ENCODE measurements at regions not wholly inside any gene's neighbourhood (a gene's known extent, or its start where the extent isn't known, plus 50 kb on each side); places are given as distances from the start of the nearest gene placed in this dataset.

- Mint-ChIP-seq H3K36me3 (ENCODE audit: low read depth) (no peaks in the 10 kb centered on the region), H3K4me3 (no peak overlapping the region), H3K27ac (no peak overlapping the region), H3K9me3 (peaks cover 10% of the 10 kb centered on the region), H3K27me3 (no peaks in the 10 kb centered on the region), H3K4me1 (no peaks in the 10 kb centered on the region)
- intact Hi-C loops (cut with micrococcal nuclease), result no loop called here
- DNase-seq (no peak), ATAC-seq (ENCODE audit: low read depth) (no peak)
- no peak for TF ChIP-seq CTCF (IDR thresholded peaks at IDR 0.05)
- ChIA-PET CTCF (interaction anchor here (0.6 to 0.8 kb wide), 2 partner anchors 8 to 1531 kb away, joined by 3 read pairs; no protein-coding TSS in a partner anchor), POLR2A (no interaction called here)
Observed at GRCh38 chr12:23211384-23212320, 586.7 kb downstream of the ETNK1 start.

- H3K27me3 Mint-ChIP-seq, result no peaks in the 10 kb centered on the region
- peaks cover 10% of the 10 kb centered on the region for H3K9me3 Mint-ChIP-seq
- ChIA-PET CTCF (no interaction called here), POLR2A (no interaction called here)
- no peak for DNase-seq
- H3K4me3 Mint-ChIP-seq, result no peak overlapping the region
- H3K4me1 Mint-ChIP-seq, result no peaks in the 10 kb centered on the region
- ATAC-seq (ENCODE audit: low read depth), result no peak
- no peak overlapping the region for H3K27ac Mint-ChIP-seq
- TF ChIP-seq CTCF (IDR thresholded peaks at IDR 0.05), result no peak
- no peaks in the 10 kb centered on the region for H3K36me3 Mint-ChIP-seq (ENCODE audit: low read depth)
- intact Hi-C loops (cut with micrococcal nuclease), result no loop called here
Observed at GRCh38 chr12:23217158-23217557, 592.2 kb downstream of the ETNK1 start.

GRCh38 chr12:23217667-23218066 is 592.7 kb downstream of the ETNK1 start:
- H3K27ac Mint-ChIP-seq, result no peak overlapping the region
- H3K4me1 Mint-ChIP-seq, result no peaks in the 10 kb centered on the region
- no peak overlapping the region for H3K4me3 Mint-ChIP-seq
- H3K36me3 Mint-ChIP-seq (ENCODE audit: low read depth), result no peaks in the 10 kb centered on the region
- intact Hi-C loops (cut with micrococcal nuclease), result no loop called here
- H3K9me3 Mint-ChIP-seq, result peaks cover 10% of the 10 kb centered on the region
- ChIA-PET CTCF (no interaction called here), POLR2A (no interaction called here)
- no peaks in the 10 kb centered on the region for H3K27me3 Mint-ChIP-seq
- DNase-seq (no peak), ATAC-seq (ENCODE audit: low read depth) (no peak)
- no peak for TF ChIP-seq CTCF (IDR thresholded peaks at IDR 0.05)

GRCh38 chr12:23221066-23221465 is 596.1 kb downstream of the ETNK1 start:
- intact Hi-C loops (cut with micrococcal nuclease), result no loop called here
- no peak for TF ChIP-seq CTCF (IDR thresholded peaks at IDR 0.05)
- ATAC-seq (ENCODE audit: low read depth), result no peak
- H3K4me1 Mint-ChIP-seq, result no peaks in the 10 kb centered on the region
- H3K9me3 Mint-ChIP-seq, result no peaks in the 10 kb centered on the region
- ChIA-PET POLR2A (no interaction called here), CTCF (no interaction called here)
- DNase-seq, result no peak
- H3K27ac Mint-ChIP-seq, result no peak overlapping the region
- no peak overlapping the region for H3K4me3 Mint-ChIP-seq
- H3K36me3 Mint-ChIP-seq (ENCODE audit: low read depth), result no peaks in the 10 kb centered on the region
- peaks cover 3% of the 10 kb centered on the region for H3K27me3 Mint-ChIP-seq

GRCh38 chr12:23221926-23222325 is 597.0 kb downstream of the ETNK1 start:
- Mint-ChIP-seq H3K27me3 (peaks cover 3% of the 10 kb centered on the region), H3K4me1 (no peaks in the 10 kb centered on the region), H3K27ac (no peak overlapping the region), H3K9me3 (no peaks in the 10 kb centered on the region), H3K4me3 (no peak overlapping the region), H3K36me3 (ENCODE audit: low read depth) (no peaks in the 10 kb centered on the region)
- ATAC-seq (ENCODE audit: low read depth) (no peak), DNase-seq (no peak)
- TF ChIP-seq CTCF (IDR thresholded peaks at IDR 0.05), result no peak
- intact Hi-C loops (cut with micrococcal nuclease), result no loop called here
- CTCF ChIA-PET, result interaction anchor here (1.1 kb wide), 1 partner anchor 17 kb away, joined by 3 read pairs; no protein-coding TSS in a partner anchor
- POLR2A ChIA-PET, result no interaction called here
